Sigmoid colon (tissue), 4 donors: ENCODE measurements at regions not wholly inside any gene's neighbourhood (a gene's known extent, or its start where the extent isn't known, plus 50 kb on each side); places are given as distances from the start of the nearest gene placed in this dataset.

Experiments used
- POLR2AphosphoS5 ChIP-seq, 4 donors: sonication (generic); formaldehyde crosslinking; IDR thresholded peaks; one replicate each; pipeline ENCODE4 v1.6.1; 2017; ENCODE audit warnings: antibody characterized with exemption in 4 of 4
- TF ChIP-seq, protein P1 (sequence below), 4 experiments: fragments of 450-650 bp in 3 of 4; fragments of 200-600 bp in 1 of 4; IDR thresholded peaks; one replicate each; pipeline ENCODE4 v1.5.1; 2016 to 2019; ENCODE audit warnings: antibody characterized with exemption in 4 of 4, mild to moderate bottlenecking in 3 of 4, moderate library complexity in 2 of 4

DNA sequence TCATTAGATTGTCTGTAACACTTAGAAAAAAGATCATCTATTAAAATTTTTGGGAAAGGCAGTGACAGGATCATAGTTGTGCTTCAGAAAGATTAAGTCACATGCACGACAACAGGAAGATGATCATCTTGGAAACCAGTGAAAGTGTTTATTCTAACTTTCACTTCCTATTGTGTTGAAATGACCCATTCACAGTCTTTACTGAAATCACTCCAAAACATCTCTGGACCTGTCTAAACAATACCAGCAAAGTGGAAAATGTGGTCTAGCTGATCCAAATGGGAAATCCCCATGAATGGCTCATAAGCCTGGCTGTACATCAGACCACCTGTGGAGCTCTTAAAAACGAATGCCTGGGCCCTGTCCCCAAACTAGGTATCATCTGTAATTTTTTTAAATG is 111.1 kb upstream of the ETV3 start:
- TF ChIP-seq, protein P1, sequence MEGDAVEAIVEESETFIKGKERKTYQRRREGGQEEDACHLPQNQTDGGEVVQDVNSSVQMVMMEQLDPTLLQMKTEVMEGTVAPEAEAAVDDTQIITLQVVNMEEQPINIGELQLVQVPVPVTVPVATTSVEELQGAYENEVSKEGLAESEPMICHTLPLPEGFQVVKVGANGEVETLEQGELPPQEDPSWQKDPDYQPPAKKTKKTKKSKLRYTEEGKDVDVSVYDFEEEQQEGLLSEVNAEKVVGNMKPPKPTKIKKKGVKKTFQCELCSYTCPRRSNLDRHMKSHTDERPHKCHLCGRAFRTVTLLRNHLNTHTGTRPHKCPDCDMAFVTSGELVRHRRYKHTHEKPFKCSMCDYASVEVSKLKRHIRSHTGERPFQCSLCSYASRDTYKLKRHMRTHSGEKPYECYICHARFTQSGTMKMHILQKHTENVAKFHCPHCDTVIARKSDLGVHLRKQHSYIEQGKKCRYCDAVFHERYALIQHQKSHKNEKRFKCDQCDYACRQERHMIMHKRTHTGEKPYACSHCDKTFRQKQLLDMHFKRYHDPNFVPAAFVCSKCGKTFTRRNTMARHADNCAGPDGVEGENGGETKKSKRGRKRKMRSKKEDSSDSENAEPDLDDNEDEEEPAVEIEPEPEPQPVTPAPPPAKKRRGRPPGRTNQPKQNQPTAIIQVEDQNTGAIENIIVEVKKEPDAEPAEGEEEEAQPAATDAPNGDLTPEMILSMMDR (IDR thresholded peaks at IDR 0.05) = no peak
- peak in 1 of 4 donors; percentile 2 for TF ChIP-seq POLR2AphosphoS5 (IDR thresholded peaks at IDR 0.05)
